ENCODE measurements at regions not wholly inside any gene's neighbourhood (a gene's known extent, or its start where the extent isn't known, plus 50 kb on each side); places are given as distances from the start of the nearest gene placed in this dataset.

- DNase-seq (ENCODE audit: low read depth), result no peak
Measured at GRCh38 chr14:34135492-34135891, 184.6 kb upstream of the EGLN3 start.

GRCh38 chr14:34134484-34134883 lies 183.6 kb upstream of the EGLN3 start:
- DNase-seq (ENCODE audit: low read depth), result no peak

GRCh38 chr14:34129927-34130552 lies 179.2 kb upstream of the EGLN3 start:
- no peak for DNase-seq (ENCODE audit: low read depth)

GRCh38 chr14:34128665-34129064 lies 177.8 kb upstream of the EGLN3 start:
- DNase-seq (ENCODE audit: low read depth), result no peak

GRCh38 chr14:34126586-34126985 lies 175.7 kb upstream of the EGLN3 start:
- DNase-seq (ENCODE audit: low read depth), result no peak

GRCh38 chr14:34124585-34124984 lies 173.7 kb upstream of the EGLN3 start:
- DNase-seq (ENCODE audit: low read depth), result no peak

GRCh38 chr14:34122650-34123049 lies 171.8 kb upstream of the EGLN3 start:
- no peak for DNase-seq (ENCODE audit: low read depth)

- DNase-seq (ENCODE audit: low read depth), result no peak
Measured at GRCh38 chr14:34122081-34122480, 171.2 kb upstream of the EGLN3 start.

- no peak for DNase-seq (ENCODE audit: low read depth)
Measured at GRCh38 chr14:34120185-34120977, 169.5 kb upstream of the EGLN3 start.

- DNase-seq (ENCODE audit: low read depth), result no peak
Measured at GRCh38 chr14:34119107-34119858, 168.4 kb upstream of the EGLN3 start.

- DNase-seq (ENCODE audit: low read depth), result no peak
Measured at GRCh38 chr14:34113991-34114390, 163.1 kb upstream of the EGLN3 start.

- DNase-seq (ENCODE audit: low read depth), result no peak
Measured at GRCh38 chr14:34113005-34113511, 162.2 kb upstream of the EGLN3 start.

GRCh38 chr14:34111953-34112352 lies 161.1 kb upstream of the EGLN3 start:
- no peak for DNase-seq (ENCODE audit: low read depth)

GRCh38 chr14:34111505-34111904 lies 160.6 kb upstream of the EGLN3 start:
- no peak for DNase-seq (ENCODE audit: low read depth)

GRCh38 chr14:34110531-34110930 lies 159.7 kb upstream of the EGLN3 start:
- DNase-seq (ENCODE audit: low read depth), result no peak

GRCh38 chr14:34107441-34107840 lies 156.6 kb upstream of the EGLN3 start:
- DNase-seq (ENCODE audit: low read depth), result no peak

GRCh38 chr14:34106310-34106709 lies 155.4 kb upstream of the EGLN3 start:
- DNase-seq (ENCODE audit: low read depth), result no peak

- no peak for DNase-seq (ENCODE audit: low read depth)
Measured at GRCh38 chr14:34104489-34105397, 153.9 kb upstream of the EGLN3 start.

GRCh38 chr14:34103176-34103575 lies 152.3 kb upstream of the EGLN3 start:
- no peak for DNase-seq (ENCODE audit: low read depth)

GRCh38 chr14:34099635-34100034 lies 148.8 kb upstream of the EGLN3 start:
- no peak for DNase-seq (ENCODE audit: low read depth)

GRCh38 chr14:34098985-34099349 lies 148.1 kb upstream of the EGLN3 start:
- DNase-seq (ENCODE audit: low read depth), result no peak

All from forelimb muscle (tissue), 1 donor.